ENCODE measurements at regions not wholly inside any gene's neighbourhood (a gene's known extent, or its start where the extent isn't known, plus 50 kb on each side); places are given as distances from the start of the nearest gene placed in this dataset.

GRCh38 chr4:121541696-121542095 is 155.1 kb downstream of the ANXA5 start:
- Histone ChIP-seq H3F3A (replicated peaks; ENCODE audit: insufficient read depth) (no peaks in the 10 kb centered on the region), H3K79me2 (ENCODE audit: insufficient read depth) (no peaks in the 10 kb centered on the region), H3K4me2 (no peak overlapping the region), H3K4me1 (ENCODE audit: control insufficient read depth in 1 of 2, insufficient read depth in 2 of 2, low read depth in 1 of 2, low read length in 1 of 2) (no peaks in the 10 kb centered on the region), H3K9ac (no peak overlapping the region), H3K4me3 (ENCODE audit: low read depth in 2 of 2, low read length in 1 of 2) (no peak overlapping the region), H3K27me3 (ENCODE audit: insufficient read depth) (no peaks in the 10 kb centered on the region; the same call in 1 of the 2 replicates), H3K36me3 (replicated peaks in 1 of 2; ENCODE audit: control insufficient read depth in 1 of 2, insufficient read depth in 2 of 2, low read length in 1 of 2) (no peaks in the 10 kb centered on the region), H4K20me1 (ENCODE audit: insufficient read depth) (no peaks in the 10 kb centered on the region), H3K9me3 (no peaks in the 10 kb centered on the region), H3K27ac (ENCODE audit: low read depth in 2 of 2, low read length in 1 of 2) (no peak overlapping the region), H3K9me2 (no peaks in the 10 kb centered on the region), H2AFZ (ENCODE audit: low read depth) (no peak overlapping the region)
- 0% methylated on average over 2 of the region's 2 CpGs for WGBS (ENCODE audit: low lambda C conversion rate)
- TF ChIP-seq EP300 (IDR thresholded peaks at IDR 0.05; ENCODE audit: borderline replicate concordance in 1 of 2, low read depth in 1 of 2, low read length in 1 of 2), result no peak
- no peak for TF ChIP-seq PBX3 (IDR thresholded peaks at IDR 0.05)
- no peak for TF ChIP-seq MAX (IDR thresholded peaks at IDR 0.05; ENCODE audit: low read depth)
- TF ChIP-seq RXRA (IDR thresholded peaks at IDR 0.05; ENCODE audit: borderline replicate concordance, low read depth), result no peak
- no peak for TF ChIP-seq JUND (IDR thresholded peaks at IDR 0.05)
- TF ChIP-seq TAF1 (IDR thresholded peaks at IDR 0.05; ENCODE audit: borderline replicate concordance, low read depth, low read length), result no peak
- no peak for TF ChIP-seq NFIC (IDR thresholded peaks at IDR 0.05; ENCODE audit: borderline replicate concordance)
- no peak for TF ChIP-seq RAD21 (IDR thresholded peaks at IDR 0.05; ENCODE audit: low read length)
- TF ChIP-seq NRF1 (IDR thresholded peaks at IDR 0.05; ENCODE audit: low read depth, low read length), result no peak
- no peak for DNase-seq
- ChIA-PET POLR2A (no interaction called here), CTCF (no interaction called here)

GRCh38 chr4:121535351-121535750 is 154.5 kb upstream of the QRFPR start:
- CTCF ChIA-PET, result no interaction called here
- POLR2A ChIA-PET, result no interaction called here
- TF ChIP-seq RCOR1 (IDR thresholded peaks at IDR 0.05; ENCODE audit: low read length) (no peak), POLR2AphosphoS5 (IDR thresholded peaks at IDR 0.05; ENCODE audit: low read depth, low read length) (no peak), CTCF (IDR thresholded peaks at IDR 0.05) (no peak), ZBTB33 (IDR thresholded peaks at IDR 0.05; ENCODE audit: borderline replicate concordance, low read depth) (no peak), RAD21 (IDR thresholded peaks at IDR 0.05; ENCODE audit: low read length) (no peak), EP300 (IDR thresholded peaks at IDR 0.05; ENCODE audit: borderline replicate concordance in 1 of 2, low read depth in 1 of 2, low read length in 1 of 2) (no peak), NFIC (IDR thresholded peaks at IDR 0.05; ENCODE audit: borderline replicate concordance) (no peak), FOSL2 (IDR thresholded peaks at IDR 0.05; ENCODE audit: borderline replicate concordance, low read depth) (no peak), USF1 (IDR thresholded peaks at IDR 0.05; ENCODE audit: borderline replicate concordance, low read depth) (no peak), NRF1 (IDR thresholded peaks at IDR 0.05; ENCODE audit: low read depth, low read length) (no peak), GABPA (IDR thresholded peaks at IDR 0.05; ENCODE audit: low read depth) (no peak), JUND (IDR thresholded peaks at IDR 0.05) (no peak), IRF3 (IDR thresholded peaks at IDR 0.05; ENCODE audit: low read depth, low read length) (no peak), MXI1 (IDR thresholded peaks at IDR 0.05; ENCODE audit: low read depth, low read length) (no peak), RFX5 (IDR thresholded peaks at IDR 0.05; ENCODE audit: low read length) (no peak), TAF1 (IDR thresholded peaks at IDR 0.05; ENCODE audit: borderline replicate concordance, low read depth, low read length) (no peak), TEAD4 (IDR thresholded peaks at IDR 0.05; ENCODE audit: borderline replicate concordance, insufficient read depth) (no peak)

More at GRCh38 chr4:121535351-121535750, 154.5 kb upstream of the QRFPR start:
- no peak for DNase-seq
- H4K20me1 ChIP-seq (ENCODE audit: insufficient read depth), result no peaks in the 10 kb centered on the region
- no peak overlapping the region for H2AFZ ChIP-seq (ENCODE audit: low read depth)
- H3K9ac ChIP-seq, result no peak overlapping the region
- H3K27me3 ChIP-seq (ENCODE audit: insufficient read depth), result no peaks in the 10 kb centered on the region; the same call in none of the 2 replicates
- H3K4me2 ChIP-seq, result no peak overlapping the region
- no peaks in the 10 kb centered on the region for H3K9me2 ChIP-seq
- no peaks in the 10 kb centered on the region for H3K9me3 ChIP-seq
- no peak overlapping the region for H3K27ac ChIP-seq (ENCODE audit: low read depth in 2 of 2, low read length in 1 of 2)
- no peaks in the 10 kb centered on the region for H3K36me3 ChIP-seq (replicated peaks in 1 of 2; ENCODE audit: control insufficient read depth in 1 of 2, insufficient read depth in 2 of 2, low read length in 1 of 2)
- no peaks in the 10 kb centered on the region for H3K79me2 ChIP-seq (ENCODE audit: insufficient read depth)
- H3F3A ChIP-seq (replicated peaks; ENCODE audit: insufficient read depth), result no peaks in the 10 kb centered on the region
- H3K4me3 ChIP-seq (ENCODE audit: low read depth in 2 of 2, low read length in 1 of 2), result no peak overlapping the region
- H3K4me1 ChIP-seq (ENCODE audit: control insufficient read depth in 1 of 2, insufficient read depth in 2 of 2, low read depth in 1 of 2, low read length in 1 of 2), result no peaks in the 10 kb centered on the region
